DMS53 treated with DMSO at 0.1 percent for 48 hours (cell line): ENCODE measurements at regions not wholly inside any gene's neighbourhood (a gene's known extent, or its start where the extent isn't known, plus 50 kb on each side); places are given as distances from the start of the nearest gene placed in this dataset.
"Not testable (repeated sequence)": the region's sequence is repeated elsewhere in the genome, so short reads cannot be mapped to it uniquely, and the experiment has no call there.

ENCODE experiments used
- DNase-seq: peaks from one replicate; lab custom pipeline; 2025; ENCODE audit not compliant: unreplicated experiment; lab: John Stamatoyannopoulos, UW

- no peak for DNase-seq
Measured at GRCh38 chr2:2777213-2777612, 446.1 kb upstream of the MYT1L start.

GRCh38 chr2:2775018-2775417 lies 443.9 kb upstream of the MYT1L start:
- no peak for DNase-seq

- no peak for DNase-seq
Measured at GRCh38 chr2:2773692-2774091, 442.6 kb upstream of the MYT1L start.

GRCh38 chr2:2773080-2773479 lies 442.0 kb upstream of the MYT1L start:
- DNase-seq = not testable (repeated sequence)

GRCh38 chr2:2771721-2772411 lies 440.8 kb upstream of the MYT1L start:
- no peak for DNase-seq

GRCh38 chr2:2769481-2770431 lies 438.7 kb upstream of the MYT1L start:
- DNase-seq = no peak

GRCh38 chr2:2768476-2768875 lies 437.4 kb upstream of the MYT1L start:
- DNase-seq = no peak

GRCh38 chr2:2767837-2768236 lies 436.8 kb upstream of the MYT1L start:
- no peak for DNase-seq

- DNase-seq = no peak
Measured at GRCh38 chr2:2765839-2766495, 434.9 kb upstream of the MYT1L start.

- no peak for DNase-seq
Measured at GRCh38 chr2:2765176-2765800, 434.2 kb upstream of the MYT1L start.

GRCh38 chr2:2764739-2765138 lies 433.7 kb upstream of the MYT1L start:
- no peak for DNase-seq

- DNase-seq = no peak
Measured at GRCh38 chr2:2764001-2764355, 432.9 kb upstream of the MYT1L start.

GRCh38 chr2:2763351-2764000 lies 432.4 kb upstream of the MYT1L start:
- no peak for DNase-seq

- no peak for DNase-seq
Measured at GRCh38 chr2:2762913-2763312, 431.8 kb upstream of the MYT1L start.

GRCh38 chr2:2762166-2762908 lies 431.3 kb upstream of the MYT1L start:
- no peak for DNase-seq

- no peak for DNase-seq
Measured at GRCh38 chr2:2758793-2759367, 427.8 kb upstream of the MYT1L start.

- DNase-seq = no peak
Measured at GRCh38 chr2:2757764-2758163, 426.7 kb upstream of the MYT1L start.

- no peak for DNase-seq
Measured at GRCh38 chr2:2756886-2757285, 425.8 kb upstream of the MYT1L start.

GRCh38 chr2:2755990-2756389 lies 424.9 kb upstream of the MYT1L start:
- no peak for DNase-seq

- no peak for DNase-seq
Measured at GRCh38 chr2:2754940-2755339, 423.9 kb upstream of the MYT1L start.
